Effector CD8-positive, alpha-beta T cell (primary cell): ENCODE measurements at regions not wholly inside any gene's neighbourhood (a gene's known extent, or its start where the extent isn't known, plus 50 kb on each side); places are given as distances from the start of the nearest gene placed in this dataset.
A peak's percentile ranks its signal among the peaks of the same experiment; 100 is the strongest.

Source experiments
- DNase-seq: peaks from one replicate; lab custom pipeline; 2025; lab: John Stamatoyannopoulos, UW

DNA sequence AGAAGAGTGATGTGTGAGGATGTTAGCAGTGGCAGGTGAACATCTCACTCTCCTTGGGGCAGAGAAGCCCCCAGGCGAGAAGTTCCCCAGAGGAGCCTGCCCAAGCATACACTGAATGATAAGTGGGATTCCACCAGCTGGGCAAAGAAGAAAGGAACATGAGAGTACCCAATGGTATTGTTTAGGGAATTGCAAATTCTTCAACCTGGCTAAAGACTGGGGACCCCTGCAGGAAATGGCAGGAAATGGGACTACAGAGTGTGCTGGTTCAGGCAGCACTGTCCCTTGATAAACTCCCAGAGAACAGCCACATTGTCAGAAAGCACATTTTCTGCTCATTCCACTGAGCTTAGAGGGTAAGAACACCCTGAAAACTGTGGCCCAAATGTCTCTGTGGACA, 121.3 kb downstream of the RPS29 start:
- no peak for DNase-seq

GRCh38 chr14:49463146-49463545, 123.0 kb downstream of the RPS29 start:
- no peak for DNase-seq

- peak; percentile 22 for DNase-seq
Measured at GRCh38 chr14:49461529-49462401, 124.4 kb downstream of the RPS29 start.

- DNase-seq, result no peak
Measured at GRCh38 chr14:49460662-49461061, 125.5 kb downstream of the RPS29 start.

DNA sequence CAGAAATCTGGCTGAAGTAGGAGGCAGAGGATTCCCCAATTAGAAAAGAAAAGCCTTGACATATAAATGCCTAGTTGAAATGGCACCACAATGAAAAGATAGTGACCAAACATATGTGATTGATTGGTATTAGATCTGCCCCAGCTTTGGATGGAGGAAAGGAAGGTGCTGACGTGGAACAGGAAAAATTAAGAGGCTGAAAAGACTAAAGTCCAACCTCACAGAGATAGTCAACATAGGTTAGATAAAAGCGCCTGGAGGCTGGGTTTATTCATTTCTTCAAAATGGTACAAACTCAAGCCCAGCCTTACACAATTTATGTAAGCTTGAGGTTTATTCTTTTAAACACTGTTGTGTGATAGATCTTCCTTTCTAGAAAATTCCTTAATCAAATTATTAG, 129.6 kb downstream of the RPS29 start:
- DNase-seq, result no peak

DNA sequence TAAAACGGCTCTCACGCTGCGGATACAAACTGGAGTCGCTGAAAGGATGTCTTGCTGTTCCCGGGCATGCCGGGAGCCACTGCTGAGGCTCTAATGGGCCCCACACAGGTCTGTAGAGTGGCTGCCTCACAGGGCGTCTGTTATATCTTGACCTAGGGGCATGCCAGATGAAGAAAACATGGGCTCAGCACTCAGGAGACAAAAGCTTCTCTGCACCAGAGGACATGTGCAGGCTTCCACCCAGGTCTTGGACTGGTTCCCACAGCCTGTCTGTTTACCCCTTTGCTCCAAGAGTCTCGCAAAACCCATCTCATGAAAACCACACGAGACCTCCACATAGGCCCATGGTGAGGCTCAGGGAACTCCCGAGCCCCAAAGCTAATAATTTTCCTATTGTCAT, 134.2 kb downstream of the RPS29 start:
- no peak for DNase-seq

- DNase-seq, result no peak
Measured at GRCh38 chr14:49449749-49450148, 136.4 kb downstream of the RPS29 start.

GRCh38 chr14:49447540-49448107, 138.6 kb downstream of the RPS29 start:
- no peak for DNase-seq

DNA sequence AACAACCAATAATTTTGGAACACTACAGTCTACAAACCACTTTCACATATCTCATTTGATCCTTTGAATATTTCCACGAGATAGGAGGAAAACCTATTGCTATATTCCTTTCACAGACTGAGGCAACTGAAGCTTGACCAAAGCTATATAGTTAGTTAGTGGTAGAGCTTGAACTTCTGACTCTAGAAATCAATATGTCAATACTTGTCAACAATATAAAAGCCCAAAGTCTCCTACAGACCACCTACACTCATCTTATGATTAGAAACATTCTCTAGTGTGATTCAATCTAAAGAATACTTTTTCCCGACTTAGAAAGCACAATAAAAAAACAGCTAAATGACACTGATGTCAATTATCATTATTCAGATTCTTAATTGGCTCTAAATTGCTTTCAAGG, 139.4 kb downstream of the RPS29 start:
- DNase-seq, result no peak

DNA sequence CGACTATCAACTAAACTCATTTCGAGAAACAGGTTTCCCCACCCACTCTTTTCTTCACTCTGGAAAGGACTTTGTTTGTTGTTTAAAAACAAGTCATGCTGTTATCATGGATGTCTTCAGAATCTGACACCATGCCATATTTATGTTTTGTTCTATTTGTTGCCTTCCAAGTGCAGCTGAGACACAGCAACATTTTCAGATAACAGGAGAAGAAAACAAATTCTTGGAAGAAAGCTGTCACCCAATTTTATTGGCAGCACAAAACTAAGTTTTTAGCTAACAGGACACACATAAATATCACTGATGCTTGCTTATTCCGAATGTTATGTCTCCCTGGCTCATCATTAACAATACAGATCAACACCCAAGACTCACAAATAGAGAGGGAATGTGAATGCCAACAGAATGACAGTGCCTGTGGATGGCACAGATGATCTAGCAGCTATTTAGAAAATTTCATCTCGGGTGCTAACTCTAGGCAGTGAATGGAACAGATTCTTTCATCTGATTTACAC, 147.9 kb downstream of the RPS29 start:
- DNase-seq, result no peak

- DNase-seq, result no peak
Measured at GRCh38 chr14:49428076-49428475, 158.1 kb downstream of the RPS29 start.

GRCh38 chr14:49427117-49427516, 159.1 kb downstream of the RPS29 start:
- DNase-seq, result no peak

DNA sequence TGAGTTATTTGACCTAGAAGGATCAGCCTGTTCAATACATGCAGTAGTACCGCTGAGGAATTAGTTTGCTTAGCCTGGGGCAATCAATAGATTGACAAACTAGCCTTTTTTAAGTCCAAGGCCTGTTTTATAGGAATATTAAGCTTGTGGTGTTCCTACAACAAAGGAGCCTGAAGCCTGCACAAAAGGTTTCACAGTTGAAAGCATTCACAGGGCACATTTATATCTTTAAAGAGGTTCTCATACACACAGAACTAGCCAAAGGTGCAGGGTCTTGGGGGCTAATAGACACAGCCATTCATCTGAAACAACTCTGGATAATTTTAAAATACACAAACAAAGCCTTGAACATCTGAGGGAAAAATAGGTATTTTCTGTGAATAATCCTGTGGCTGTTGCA, 160.3 kb downstream of the RPS29 start:
- DNase-seq, result no peak

GRCh38 chr14:49424436-49425331, 161.5 kb downstream of the RPS29 start:
- no peak for DNase-seq

GRCh38 chr14:49420201-49420600, 166.0 kb downstream of the RPS29 start:
- no peak for DNase-seq

DNA sequence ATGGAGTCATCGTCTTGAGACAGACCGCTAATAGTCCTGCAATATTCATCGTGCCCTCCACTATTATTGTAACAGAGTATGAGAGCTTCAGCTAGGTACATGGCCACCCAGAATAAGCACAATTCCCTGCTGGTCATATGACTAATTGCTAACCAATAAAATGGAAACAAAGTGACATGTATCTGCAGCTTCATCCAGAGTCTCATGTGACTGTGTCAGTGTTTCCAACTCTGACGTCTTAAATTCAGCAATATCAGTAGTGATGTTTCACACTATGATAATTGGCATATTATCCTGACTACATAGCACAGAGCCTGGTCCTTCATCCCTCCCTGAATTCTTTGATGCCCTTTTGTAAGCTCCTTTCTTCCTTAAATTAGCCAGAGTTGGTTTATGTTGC, 167.4 kb downstream of the RPS29 start:
- no peak for DNase-seq

GRCh38 chr14:49417790-49418189, 168.4 kb downstream of the RPS29 start:
- no peak for DNase-seq

DNA sequence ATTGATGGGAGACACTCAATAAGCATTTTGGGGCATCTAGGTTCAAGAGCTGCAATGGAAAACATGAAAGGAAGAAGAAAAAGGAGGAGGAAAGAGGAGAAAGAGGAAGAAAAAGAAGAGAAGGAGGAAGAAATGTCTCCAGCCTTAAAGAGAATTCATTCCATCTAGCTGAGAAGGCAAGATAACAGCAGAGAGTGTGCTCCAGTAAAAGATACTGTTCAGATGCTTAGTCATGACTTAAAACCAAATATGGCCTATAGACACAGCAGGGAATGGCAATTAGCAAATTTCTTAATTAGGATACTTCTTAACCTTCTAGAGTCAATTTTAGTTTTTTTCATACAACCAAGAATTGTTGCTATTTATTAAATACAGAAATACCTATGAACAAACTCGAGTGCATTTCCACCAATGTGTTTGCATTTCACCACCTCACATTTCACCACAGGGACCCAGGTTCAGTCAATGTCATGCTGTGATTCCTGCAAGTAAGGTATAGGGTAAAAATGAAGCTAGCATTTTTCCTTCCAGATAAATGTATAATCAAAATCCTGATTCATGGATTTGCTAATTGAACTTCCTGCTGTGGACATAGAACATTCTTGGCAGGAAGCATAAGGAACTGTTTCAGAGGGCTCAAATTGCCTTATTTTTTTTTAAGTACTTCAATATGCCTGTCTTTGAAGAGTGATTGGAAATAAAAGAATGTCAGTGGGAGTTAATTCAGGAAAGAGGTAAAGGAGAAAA, 177.8 kb downstream of the RPS29 start:
- no peak for DNase-seq

DNA sequence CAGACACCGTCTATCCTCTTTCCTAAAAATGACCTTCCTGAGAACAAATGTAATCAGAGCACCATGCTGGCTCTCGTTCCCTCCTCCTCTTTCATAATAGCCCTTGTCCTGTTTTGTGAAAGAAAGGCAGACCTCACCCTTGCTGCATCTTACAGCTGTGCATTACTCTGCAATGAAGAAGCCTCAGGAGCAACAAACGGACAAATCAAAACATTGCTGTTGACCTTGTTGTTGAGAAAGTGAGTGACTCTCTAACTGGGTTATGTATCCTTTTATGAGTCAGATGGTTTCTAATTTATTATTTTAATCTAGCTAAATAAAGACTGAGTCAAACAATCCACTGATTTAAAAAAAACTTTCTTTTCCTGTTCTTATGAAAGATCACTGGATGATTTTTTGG, 180.9 kb downstream of the RPS29 start:
- no peak for DNase-seq

GRCh38 chr14:49401373-49401772, 184.8 kb downstream of the RPS29 start:
- DNase-seq, result no peak

DNA sequence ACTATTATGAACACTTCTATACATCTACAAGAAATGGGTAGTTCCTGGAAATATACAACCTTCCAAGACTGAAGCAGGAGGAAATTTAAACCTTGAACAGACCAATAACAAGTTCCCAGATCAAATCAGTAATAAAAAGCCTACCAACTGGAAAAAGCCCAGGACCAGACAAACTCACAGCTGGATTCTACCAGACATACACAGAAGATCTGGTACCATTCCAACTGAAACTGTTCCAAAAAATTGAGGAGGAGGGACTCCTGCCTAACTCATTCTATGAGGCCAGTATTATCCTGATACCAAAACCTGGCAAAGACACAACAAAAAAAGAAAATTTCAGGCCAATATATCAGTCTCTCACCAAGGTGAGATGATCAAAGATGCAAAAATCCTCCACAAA, 189.4 kb downstream of the RPS29 start:
- no peak for DNase-seq

- no peak for DNase-seq
Measured at GRCh38 chr14:49381778-49382177, 204.4 kb downstream of the RPS29 start.
